NCI-H146 (cell line): ENCODE measurements at regions not wholly inside any gene's neighbourhood (a gene's known extent, or its start where the extent isn't known, plus 50 kb on each side); places are given as distances from the start of the nearest gene placed in this dataset.
"Not testable (repeated sequence)": the region's sequence is repeated elsewhere in the genome, so short reads cannot be mapped to it uniquely, and the experiment has no call there.

Source experiments
- DNase-seq: peaks from one replicate; lab custom pipeline; 2025; lab: John Stamatoyannopoulos, UW

DNA sequence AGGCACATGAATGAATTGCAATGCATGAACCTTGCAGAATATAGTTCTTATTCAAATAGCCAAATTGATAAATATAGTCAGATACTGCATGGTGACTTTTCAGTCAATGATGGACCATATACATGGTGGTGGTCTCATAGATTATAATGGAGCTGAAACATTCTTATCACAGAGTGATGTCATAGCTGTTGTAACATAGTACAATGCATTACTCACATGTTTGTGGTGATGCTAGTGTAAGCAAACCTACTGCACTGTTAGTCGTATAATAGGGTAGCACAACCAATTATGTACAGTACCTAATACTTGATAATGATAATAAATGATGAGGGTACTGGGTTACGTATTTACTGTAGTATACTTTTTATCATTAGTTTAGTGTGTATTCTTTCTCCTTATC lies 280.3 kb downstream of the BCAT1 start:
- DNase-seq: no peak

DNA sequence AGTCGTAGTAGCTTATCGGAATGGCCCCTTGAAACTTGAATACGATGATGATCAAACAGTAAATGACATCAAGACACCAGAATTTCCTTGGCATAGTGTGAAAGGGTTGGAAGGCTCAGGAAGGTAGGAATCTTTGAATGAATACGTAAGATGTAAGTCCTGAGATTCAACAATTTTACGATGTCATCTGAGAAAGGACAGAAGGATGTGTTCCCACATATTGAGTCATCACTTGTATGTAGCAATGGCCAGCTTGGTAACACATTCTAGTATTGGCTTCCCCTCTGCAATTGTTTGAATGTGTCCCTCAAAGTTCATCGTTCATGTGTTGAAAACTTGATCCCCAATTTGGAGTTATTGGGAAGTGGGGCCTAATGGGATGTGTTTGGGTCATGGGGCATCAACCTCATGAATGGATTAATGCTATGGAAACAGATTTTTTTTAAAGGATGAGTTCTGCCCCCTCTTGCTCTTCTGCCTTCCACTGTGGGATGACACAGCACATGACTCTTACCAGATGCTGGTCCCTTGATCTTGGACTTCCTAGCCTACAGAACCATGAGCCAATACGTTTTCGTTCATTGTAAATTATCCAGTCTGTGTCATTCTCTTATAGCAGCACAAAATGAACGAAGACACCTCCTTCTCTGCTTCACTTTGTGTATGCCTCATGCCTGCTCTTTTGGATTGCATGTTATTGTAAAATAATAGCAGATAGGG lies 284.6 kb downstream of the BCAT1 start:
- DNase-seq: no peak

GRCh38 chr12:24661657-24662096 lies 287.2 kb downstream of the BCAT1 start:
- DNase-seq: no peak

- DNase-seq: no peak
These were observed 289.9 kb downstream of the BCAT1 start for GRCh38 chr12:24659016-24659415.

GRCh38 chr12:24654344-24654743 lies 294.6 kb downstream of the BCAT1 start:
- DNase-seq: not testable (repeated sequence)

DNA sequence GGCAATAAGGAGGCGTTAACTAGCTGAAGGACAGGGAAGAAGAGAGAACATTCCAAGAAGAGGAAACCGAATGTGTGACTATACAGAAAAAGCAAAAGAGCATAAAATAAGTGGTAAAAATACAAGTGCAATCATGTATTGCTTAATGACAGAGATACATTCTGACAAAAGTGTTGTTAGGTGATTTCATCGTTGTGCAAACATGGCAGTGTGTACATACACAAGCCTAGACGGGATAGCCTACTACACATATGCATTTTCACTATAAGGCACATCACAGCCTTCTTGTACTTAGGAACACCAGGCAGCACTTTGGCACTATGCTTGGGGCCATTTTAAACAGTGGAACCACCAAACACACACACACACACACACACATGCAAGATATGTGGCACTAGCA lies 299.3 kb downstream of the BCAT1 start:
- no peak for DNase-seq

GRCh38 chr12:24649209-24649608 lies 299.7 kb downstream of the BCAT1 start:
- DNase-seq: no peak

GRCh38 chr12:24645254-24645653 lies 303.6 kb downstream of the BCAT1 start:
- DNase-seq: no peak

DNA sequence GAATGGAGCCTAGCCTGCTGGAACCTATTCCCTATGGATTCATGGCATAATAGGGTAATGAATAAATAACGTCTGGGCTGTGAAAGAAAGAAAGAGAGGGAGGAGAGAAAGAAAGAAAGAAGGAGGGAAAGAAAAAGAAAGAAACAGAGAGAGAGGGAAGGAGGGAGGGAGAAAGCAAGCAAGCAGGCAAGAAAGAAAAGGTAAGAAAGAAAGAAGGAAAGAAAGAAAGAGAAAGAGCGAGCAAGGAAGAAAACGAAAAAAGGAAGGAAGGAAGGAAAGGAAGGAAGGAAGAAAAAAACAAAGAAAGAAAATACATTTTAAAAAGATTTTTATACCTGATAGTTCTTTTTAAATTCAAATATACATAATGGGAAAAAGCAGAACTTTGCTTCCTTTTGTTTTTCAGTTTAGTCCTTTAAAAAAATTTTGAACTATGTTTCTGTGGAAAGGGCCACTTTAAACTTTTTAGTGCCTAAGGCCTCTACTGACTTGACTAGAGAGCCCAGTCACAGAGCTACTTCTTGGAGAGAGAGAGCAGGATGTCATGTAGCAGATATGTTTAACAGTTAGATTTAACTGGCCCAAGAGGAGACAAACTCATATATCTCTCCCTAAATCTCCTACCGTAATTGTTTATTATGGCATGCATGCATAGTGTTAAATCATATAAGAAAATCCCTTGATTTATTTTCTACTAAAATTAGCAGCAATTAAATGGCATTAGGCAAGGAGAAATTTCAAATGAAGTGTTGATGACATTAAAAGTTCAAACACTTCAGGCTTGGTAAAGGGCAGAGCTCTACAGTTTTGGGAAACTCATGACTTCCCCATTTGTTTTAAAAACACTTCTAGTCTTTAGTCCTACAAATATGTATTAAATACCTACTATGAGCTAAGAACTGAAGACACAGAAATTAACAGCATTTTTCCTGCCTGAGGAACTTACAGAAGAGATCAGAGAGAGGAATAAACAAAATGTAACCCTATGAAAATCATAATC lies 305.5 kb downstream of the BCAT1 start:
- no peak for DNase-seq

DNA sequence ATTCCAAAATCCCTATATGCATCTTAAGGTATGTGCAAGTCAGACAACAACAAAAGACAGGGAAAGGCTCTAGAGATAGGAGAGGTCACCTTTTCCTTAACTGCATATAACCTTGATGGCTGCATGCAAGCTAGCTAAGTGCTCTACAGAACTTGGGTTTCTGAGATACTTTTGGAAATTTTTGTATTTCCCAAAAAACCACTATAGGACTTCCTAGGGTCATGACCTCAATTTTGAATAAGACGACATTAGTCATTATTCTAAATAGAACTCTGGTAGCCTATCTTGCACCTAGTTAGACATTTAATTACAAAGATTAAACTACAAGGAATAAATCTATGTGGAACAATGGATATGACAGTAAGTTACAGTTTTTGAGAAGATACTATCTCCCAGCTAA lies 309.3 kb downstream of the BCAT1 start:
- DNase-seq: no peak

GRCh38 chr12:24632466-24632865 lies 316.4 kb downstream of the BCAT1 start:
- DNase-seq: no peak

DNA sequence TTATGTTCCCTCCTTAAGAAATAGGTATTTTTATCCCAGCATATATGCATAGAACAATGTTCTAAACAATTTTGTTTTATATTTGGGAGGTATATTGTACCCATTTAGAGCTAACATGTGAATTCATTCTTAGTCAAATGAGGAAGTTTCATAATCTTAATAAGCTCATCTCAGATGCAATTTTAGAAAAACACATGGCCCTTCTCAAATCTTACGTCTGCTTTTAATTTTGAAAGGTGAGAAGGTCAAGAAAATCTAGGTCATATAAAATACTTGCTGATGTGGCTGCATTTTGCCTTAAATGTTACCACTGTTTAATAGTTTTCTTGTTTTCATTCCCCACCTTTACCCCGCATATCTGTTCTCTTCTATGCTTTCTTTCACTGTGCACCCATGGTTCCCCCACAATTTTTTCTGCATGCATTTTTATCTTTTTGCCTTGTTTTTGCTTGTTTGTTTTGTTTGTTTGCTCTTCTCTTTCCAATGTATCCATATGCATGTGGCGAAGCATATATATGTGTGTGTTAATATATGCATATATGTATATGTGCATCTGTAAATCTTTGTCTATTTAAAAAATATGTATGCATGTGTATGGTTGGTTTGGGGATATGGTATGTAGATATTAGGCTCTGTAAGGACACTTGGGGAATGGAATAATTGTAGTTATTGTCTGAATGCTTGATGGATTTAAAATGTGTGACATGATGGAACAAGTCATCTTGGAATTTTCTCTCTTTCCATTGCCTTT lies 317.1 kb downstream of the BCAT1 start:
- no peak for DNase-seq

GRCh38 chr12:24630856-24631255 lies 318.0 kb downstream of the BCAT1 start:
- no peak for DNase-seq

DNA sequence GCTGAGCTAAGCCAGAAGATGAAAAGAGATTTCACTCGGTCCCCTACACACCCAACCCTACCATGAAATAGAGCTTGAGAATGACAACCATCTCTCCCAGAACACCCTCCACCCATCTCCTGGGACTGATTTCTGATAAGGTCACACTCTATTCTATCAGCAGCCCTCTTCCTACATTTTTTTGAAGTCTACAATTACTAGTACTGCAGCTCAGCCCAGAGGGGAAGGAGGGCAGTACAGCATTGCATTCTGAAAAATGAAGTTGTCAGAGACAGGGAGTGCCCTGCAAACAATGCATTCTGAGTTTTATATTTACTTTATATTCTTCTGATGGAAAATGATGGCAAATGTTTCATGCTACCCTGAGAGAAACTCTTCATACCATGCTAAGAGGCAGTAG lies 318.5 kb downstream of the BCAT1 start:
- no peak for DNase-seq

- no peak for DNase-seq
These were observed 323.8 kb downstream of the BCAT1 start for GRCh38 chr12:24625103-24625502.

- DNase-seq: not testable (repeated sequence)
These were observed 328.9 kb downstream of the BCAT1 start for GRCh38 chr12:24619954-24620353.

DNA sequence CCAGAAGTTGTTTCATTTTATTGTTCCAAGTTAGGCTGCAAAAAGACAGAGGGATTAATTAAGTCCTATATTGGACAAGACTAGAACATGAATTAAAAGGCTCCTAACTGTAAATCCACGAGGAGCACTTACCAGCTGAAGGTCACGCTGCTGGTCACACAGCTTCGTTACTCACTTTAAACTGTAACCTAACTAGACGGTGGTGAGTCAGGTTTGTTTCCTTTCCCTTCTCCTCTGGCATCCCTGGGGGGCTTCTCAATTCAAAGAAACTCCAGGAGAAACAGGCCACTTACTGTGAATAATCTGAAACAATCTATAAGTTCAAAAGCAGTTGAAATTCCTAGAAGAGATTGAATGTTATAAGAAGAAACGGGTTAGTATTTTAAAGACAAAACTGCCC lies 331.4 kb downstream of the BCAT1 start:
- no peak for DNase-seq

DNA sequence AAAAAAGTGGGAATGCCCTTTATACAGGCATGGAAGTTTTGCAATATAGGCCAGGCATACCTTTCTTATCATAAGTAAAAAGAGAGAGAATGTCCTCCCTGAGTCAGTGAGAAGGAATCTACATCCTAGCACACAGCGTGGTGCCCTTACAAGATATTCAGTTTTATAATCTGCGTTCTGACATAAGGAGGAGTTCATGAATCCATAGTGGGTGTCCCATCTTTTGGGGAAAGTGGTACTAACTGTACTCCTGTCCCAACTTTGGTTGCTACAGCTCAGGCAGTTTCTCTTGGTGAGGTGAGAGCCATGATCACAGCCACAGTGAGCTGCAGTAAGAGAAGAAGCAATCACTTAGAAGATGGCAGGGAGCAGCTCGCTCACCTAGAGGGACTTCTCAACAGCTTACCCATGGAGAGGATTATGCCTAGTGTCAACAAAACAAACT lies 332.9 kb downstream of the BCAT1 start:
- DNase-seq: no peak

DNA sequence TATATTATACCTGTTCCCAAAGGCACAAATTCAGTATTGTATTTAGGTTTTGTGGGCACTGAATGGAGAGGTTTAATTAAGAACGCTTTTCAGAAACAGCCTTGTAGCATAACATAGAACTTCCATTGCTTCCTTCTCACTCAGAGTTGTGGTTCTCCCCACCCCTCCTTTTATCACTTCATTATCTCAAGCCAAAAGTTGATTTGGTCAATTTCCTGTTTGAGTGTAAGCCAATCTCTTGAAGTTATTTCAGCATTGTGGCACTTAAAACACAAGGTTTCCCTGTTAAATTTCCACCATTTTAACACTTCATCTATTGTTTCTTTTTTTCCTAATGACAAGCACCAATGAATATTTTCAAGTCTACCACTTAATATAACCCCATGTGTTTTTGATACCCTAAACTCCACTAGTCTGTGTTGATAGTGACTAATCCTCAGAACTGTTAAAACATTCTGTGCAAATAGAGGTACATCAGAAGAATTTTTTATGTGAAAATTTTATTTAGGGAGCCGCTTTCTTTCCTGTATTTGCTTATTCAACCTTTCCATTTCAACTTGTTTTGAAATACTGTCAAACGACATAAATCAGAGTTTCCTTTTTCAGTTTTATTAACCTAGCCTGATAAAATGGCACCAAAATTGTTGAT lies 340.1 kb downstream of the BCAT1 start:
- no peak for DNase-seq

DNA sequence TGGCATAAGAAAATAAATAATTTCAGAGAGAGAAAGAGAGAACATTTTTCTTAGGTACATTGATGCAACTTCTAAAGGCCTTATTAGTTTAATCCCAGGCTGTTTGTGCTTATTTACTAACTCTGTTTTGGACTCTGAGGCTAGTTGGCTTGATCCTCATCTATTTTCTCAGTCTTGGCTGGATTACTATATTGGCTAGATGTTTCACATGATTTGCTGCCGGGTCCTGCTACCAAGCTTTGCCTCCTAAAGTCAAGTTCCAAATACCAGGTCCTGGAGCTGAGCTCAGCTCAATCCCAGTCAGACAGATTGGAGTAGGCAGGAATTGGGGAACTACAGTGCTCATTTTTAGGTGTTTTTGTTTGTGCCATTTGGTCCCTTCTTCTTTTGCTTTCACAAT lies 340.8 kb downstream of the BCAT1 start:
- DNase-seq: no peak

GRCh38 chr12:24605916-24606315 lies 343.0 kb downstream of the BCAT1 start:
- no peak for DNase-seq

GRCh38 chr12:24605466-24605865 lies 343.4 kb downstream of the BCAT1 start:
- no peak for DNase-seq
